ENCODE measurements at regions not wholly inside any gene's neighbourhood (a gene's known extent, or its start where the extent isn't known, plus 50 kb on each side); places are given as distances from the start of the nearest gene placed in this dataset.

DNA sequence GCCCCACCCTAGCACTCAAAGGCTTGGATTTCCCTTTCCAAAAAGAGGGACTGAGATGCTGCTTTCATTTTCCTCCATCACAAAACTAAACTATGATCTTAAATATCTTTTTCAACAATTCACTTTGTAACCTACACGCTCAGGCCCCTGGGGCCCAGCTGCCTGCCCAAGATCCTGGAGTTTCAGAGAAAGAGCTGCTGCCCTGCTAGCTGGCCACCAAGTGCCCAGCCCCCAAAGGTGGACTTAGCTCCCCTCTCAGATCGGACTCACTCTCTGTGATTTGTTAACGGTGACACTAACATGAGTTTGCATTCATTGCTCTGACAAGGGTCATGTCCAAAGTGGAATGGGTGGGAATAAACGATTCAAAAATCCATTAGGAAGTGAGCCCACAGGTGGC lies 119.6 kb upstream of the SMAD3 start:
- 75% methylated on average over 4 of the region's 4 CpGs for WGBS
- DNase-seq (ENCODE audit: low spot score) = no peak

DNA sequence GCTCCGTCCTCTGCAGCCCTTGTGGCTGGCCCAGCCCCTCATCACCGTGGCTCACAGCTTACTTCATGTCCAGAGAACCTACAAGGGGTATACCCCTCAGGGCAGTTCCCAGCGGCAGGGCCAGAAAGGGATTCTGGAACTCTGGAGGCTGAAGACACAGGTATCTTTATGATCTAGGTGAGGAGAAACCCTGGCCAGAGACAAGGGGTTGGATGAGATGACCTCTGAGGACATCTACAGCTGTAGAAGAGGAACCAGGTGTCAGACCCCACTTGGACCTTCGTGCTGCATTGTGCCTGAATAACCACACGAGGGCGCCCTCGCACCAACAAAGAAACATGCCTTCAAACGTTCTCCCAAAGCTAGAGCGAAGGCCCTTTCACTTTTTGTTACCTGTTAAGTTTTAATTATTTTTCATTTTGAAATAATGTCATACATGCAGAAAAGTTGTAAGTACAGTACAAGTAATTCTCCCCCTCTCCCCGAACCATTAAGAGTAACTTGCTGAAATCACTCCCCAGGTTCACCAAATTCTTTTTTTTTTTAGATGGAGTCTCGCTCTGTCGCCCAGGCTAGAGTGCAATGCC lies 118.7 kb upstream of the SMAD3 start:
- Histone ChIP-seq H3K4me1 (replicated peaks) (no peaks in the 10 kb centered on the region), H3K36me3 (no peaks in the 10 kb centered on the region), H3K27ac (no peak overlapping the region), H3K27me3 (replicated peaks; ENCODE audit: insufficient read depth) (no peaks in the 10 kb centered on the region), H3K4me3 (no peak overlapping the region), H3K9me3 (no peaks in the 10 kb centered on the region)
- TF ChIP-seq, protein P1, sequence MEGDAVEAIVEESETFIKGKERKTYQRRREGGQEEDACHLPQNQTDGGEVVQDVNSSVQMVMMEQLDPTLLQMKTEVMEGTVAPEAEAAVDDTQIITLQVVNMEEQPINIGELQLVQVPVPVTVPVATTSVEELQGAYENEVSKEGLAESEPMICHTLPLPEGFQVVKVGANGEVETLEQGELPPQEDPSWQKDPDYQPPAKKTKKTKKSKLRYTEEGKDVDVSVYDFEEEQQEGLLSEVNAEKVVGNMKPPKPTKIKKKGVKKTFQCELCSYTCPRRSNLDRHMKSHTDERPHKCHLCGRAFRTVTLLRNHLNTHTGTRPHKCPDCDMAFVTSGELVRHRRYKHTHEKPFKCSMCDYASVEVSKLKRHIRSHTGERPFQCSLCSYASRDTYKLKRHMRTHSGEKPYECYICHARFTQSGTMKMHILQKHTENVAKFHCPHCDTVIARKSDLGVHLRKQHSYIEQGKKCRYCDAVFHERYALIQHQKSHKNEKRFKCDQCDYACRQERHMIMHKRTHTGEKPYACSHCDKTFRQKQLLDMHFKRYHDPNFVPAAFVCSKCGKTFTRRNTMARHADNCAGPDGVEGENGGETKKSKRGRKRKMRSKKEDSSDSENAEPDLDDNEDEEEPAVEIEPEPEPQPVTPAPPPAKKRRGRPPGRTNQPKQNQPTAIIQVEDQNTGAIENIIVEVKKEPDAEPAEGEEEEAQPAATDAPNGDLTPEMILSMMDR (IDR thresholded peaks at IDR 0.05) = peak; percentile 86 to 95 (median 92)
- TF ChIP-seq POLR2AphosphoS5 (IDR thresholded peaks at IDR 0.05) = peak; percentile 39
- TF ChIP-seq POLR2A (IDR thresholded peaks at IDR 0.05) = no peak
- intact Hi-C loops (cut with DNase I) = loop anchor here (1.0 to 10.0 kb wide), 4 partner anchors 118 to 891 kb away; partner anchors contain the start of gene SMAD3
- DNase-seq (ENCODE audit: low spot score) = peak; percentile 60
- 28% methylated on average over 12 of the region's 12 CpGs for WGBS

More for the DNA sequence above, 119.6 kb upstream of the SMAD3 start:
- Histone ChIP-seq H3K27me3 (replicated peaks; ENCODE audit: insufficient read depth) (no peaks in the 10 kb centered on the region), H3K4me1 (replicated peaks) (no peaks in the 10 kb centered on the region), H3K27ac (no peak overlapping the region), H3K4me3 (no peak overlapping the region), H3K36me3 (no peaks in the 10 kb centered on the region), H3K9me3 (no peaks in the 10 kb centered on the region)
- TF ChIP-seq POLR2A (IDR thresholded peaks at IDR 0.05) = no peak
- TF ChIP-seq, protein P1 (IDR thresholded peaks at IDR 0.05) = no peak
- TF ChIP-seq POLR2AphosphoS5 (IDR thresholded peaks at IDR 0.05) = no peak
- intact Hi-C loops (cut with DNase I) = loop anchor here (1.0 to 10.0 kb wide), 4 partner anchors 119 to 891 kb away; partner anchors contain the start of gene SMAD3

DNA sequence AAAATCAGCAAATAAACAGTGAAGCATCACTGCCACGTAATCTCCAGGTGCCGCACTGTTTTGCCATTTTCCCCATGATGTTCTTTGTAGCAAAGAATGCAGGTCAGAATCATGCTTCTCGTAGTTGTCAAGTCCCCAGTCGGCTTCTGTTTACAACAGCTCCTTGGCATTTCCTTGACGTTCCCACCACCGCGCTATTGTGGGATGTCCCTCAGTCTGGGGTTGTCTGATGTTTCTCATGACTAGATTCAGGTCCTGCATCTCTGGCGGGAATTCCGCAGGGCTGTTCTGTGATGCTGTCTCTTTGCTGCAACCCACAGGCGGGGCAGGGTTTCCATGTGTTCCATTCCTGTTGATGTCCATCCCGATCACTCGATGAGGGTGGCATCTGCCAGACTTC lies 117.9 kb upstream of the SMAD3 start:
- Histone ChIP-seq H3K27ac (no peak overlapping the region), H3K4me1 (replicated peaks) (no peaks in the 10 kb centered on the region), H3K9me3 (no peaks in the 10 kb centered on the region), H3K27me3 (replicated peaks; ENCODE audit: insufficient read depth) (no peaks in the 10 kb centered on the region), H3K36me3 (no peaks in the 10 kb centered on the region), H3K4me3 (no peak overlapping the region)
- WGBS = 87% methylated on average over 12 of the region's 12 CpGs
- no peak for DNase-seq (ENCODE audit: low spot score)
- TF ChIP-seq POLR2A (IDR thresholded peaks at IDR 0.05) (no peak), POLR2AphosphoS5 (IDR thresholded peaks at IDR 0.05) (no peak)
- TF ChIP-seq, protein P1 (IDR thresholded peaks at IDR 0.05) = no peak
- intact Hi-C loops (cut with DNase I) = loop anchor here (5.0 to 10.0 kb wide), 3 partner anchors 117 to 890 kb away; partner anchors contain the start of gene SMAD3

DNA sequence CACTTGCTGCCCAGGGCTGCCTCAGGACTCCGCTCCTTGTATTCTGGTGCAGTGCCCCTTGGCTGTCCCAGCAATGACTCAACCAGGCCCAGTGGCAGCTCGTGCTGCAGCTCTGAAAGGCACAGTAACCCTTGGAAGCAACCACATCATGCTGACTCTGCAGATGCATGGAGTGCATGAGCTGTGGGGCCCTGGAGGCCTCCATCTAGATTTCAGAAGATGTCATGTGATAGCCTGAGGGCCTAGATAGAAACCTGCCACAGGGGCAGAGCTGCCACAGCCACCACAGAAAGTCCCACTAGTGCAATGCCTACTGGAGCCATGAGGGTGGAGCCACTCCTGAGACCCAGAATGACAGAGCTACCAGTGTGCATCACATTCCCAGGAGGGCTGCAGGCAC lies 117.1 kb upstream of the SMAD3 start:
- no peaks in the 10 kb centered on the region for H3K4me1 ChIP-seq (replicated peaks)
- no peak overlapping the region for H3K4me3 ChIP-seq
- intact Hi-C loops (cut with DNase I) = loop anchor here (5.0 to 10.0 kb wide), 3 partner anchors 117 to 889 kb away; partner anchors contain the start of gene SMAD3
- no peaks in the 10 kb centered on the region for H3K36me3 ChIP-seq
- no peak for DNase-seq (ENCODE audit: low spot score)
- H3K9me3 ChIP-seq = no peaks in the 10 kb centered on the region
- no peak overlapping the region for H3K27ac ChIP-seq
- no peak for TF ChIP-seq POLR2AphosphoS5 (IDR thresholded peaks at IDR 0.05)
- TF ChIP-seq, protein P1 (IDR thresholded peaks at IDR 0.05) = no peak
- no peak for TF ChIP-seq POLR2A (IDR thresholded peaks at IDR 0.05)
- H3K27me3 ChIP-seq (replicated peaks; ENCODE audit: insufficient read depth) = no peaks in the 10 kb centered on the region
- 83% methylated on average over 2 of the region's 2 CpGs for WGBS

DNA sequence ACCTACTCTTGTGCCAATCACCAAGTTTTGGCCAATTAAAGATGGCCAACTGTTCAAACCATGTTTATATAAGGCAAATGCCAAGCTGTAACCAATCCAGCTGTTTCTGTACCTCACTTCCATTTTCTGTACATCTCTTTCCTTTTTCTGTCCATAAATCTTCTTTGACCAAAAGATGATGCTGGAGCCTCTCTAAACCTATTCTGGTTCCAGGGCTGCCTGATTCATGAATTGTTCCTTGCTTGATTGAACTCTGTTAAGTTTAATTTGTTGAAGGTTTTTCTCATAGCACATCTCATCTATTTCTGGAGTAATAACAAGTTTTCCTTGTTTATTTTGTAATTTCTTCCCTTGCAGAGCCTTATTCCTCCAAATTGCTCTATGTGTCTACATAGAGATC lies 115.3 kb upstream of the SMAD3 start:
- intact Hi-C loops (cut with DNase I) = no loop called here
- H3K27me3 ChIP-seq (replicated peaks; ENCODE audit: insufficient read depth) = no peaks in the 10 kb centered on the region
- H3K27ac ChIP-seq = no peak overlapping the region
- H3K9me3 ChIP-seq = no peaks in the 10 kb centered on the region
- no peaks in the 10 kb centered on the region for H3K4me1 ChIP-seq (replicated peaks)
- no peak for DNase-seq (ENCODE audit: low spot score)
- no peak overlapping the region for H3K4me3 ChIP-seq
- TF ChIP-seq POLR2A (IDR thresholded peaks at IDR 0.05) = no peak
- TF ChIP-seq, protein P1 (IDR thresholded peaks at IDR 0.05) = no peak
- TF ChIP-seq POLR2AphosphoS5 (IDR thresholded peaks at IDR 0.05) = no peak
- no peaks in the 10 kb centered on the region for H3K36me3 ChIP-seq

Data from prostate gland (tissue), 2 donors.